T-cell (primary cell): ENCODE measurements at regions not wholly inside any gene's neighbourhood (a gene's known extent, or its start where the extent isn't known, plus 50 kb on each side); places are given as distances from the start of the nearest gene placed in this dataset.

ENCODE experiments used
- ATAC-seq, 4 experiments: fragments of 200-7000 bp in 3 of 4; fragments of 150-1000 bp in 1 of 4; cut with Tn5 transposase; replicated peaks in 1 of 4; 1 replicate in 3 of 4; 2 replicates in 1 of 4; pipeline ENCODE4 v1.10.0; 2021; ENCODE audit warnings: moderate library complexity in 3 of 4, mild to moderate bottlenecking in 2 of 4, moderate number of reproducible peaks in 1 of 4
- CTCF ChIA-PET, 2 donors: fragments of 300-600 bp; sonication (Branson Sonifier 250); formaldehyde crosslinking; loops; one replicate each; lab custom pipeline; 2022; ENCODE audit warnings: antibody characterized with exemption in 2 of 2; lab: Charles Lee
- POLR2A ChIA-PET, 2 donors: fragments of 300-600 bp; sonication (Branson Sonifier 250); formaldehyde crosslinking; loops; one replicate each; lab custom pipeline; 2022; ENCODE audit warnings: antibody characterized with exemption in 2 of 2; lab: Charles Lee
- DNase-seq, 35 experiments: peaks; one replicate each; pipeline versions ENCODE4 v3.0.0 to v3.0.0-alpha.2; 2013 to 2023
- H3K27ac ChIP-seq: one replicate; pipeline ENCODE4 v1.5.1; 2013; ENCODE audit warnings: low read length
- H3K27me3 ChIP-seq, 2 experiments: replicated peaks in 1 of 2; 1 replicate in 1 of 2; 2 replicates in 1 of 2; pipeline versions ENCODE4 v1.6.1 to v1.7.0; 2013; ENCODE audit warnings: low read length in 1 of 2, mixed read lengths in 1 of 2; ENCODE audit not compliant: control insufficient read depth in 2 of 2, insufficient read depth in 2 of 2; ENCODE audit errors: extremely low read depth in 1 of 2
- H3K36me3 ChIP-seq, 2 donors: 1 replicate in 1 of 2; 2 replicates in 1 of 2; pipeline versions ENCODE4 v1.6.1 to v1.7.0; 2013; ENCODE audit warnings: low read length in 1 of 2; ENCODE audit not compliant: control insufficient read depth in 2 of 2, insufficient read depth in 1 of 2; ENCODE audit errors: extremely low read depth in 1 of 2
- H3K4me1 ChIP-seq, 2 experiments: 1 replicate in 1 of 2; 2 replicates in 1 of 2; pipeline versions ENCODE4 v1.6.1 to v1.7.0; 2013; ENCODE audit warnings: low read length in 2 of 2, mixed read lengths in 1 of 2; ENCODE audit not compliant: insufficient read depth in 2 of 2, control insufficient read depth in 1 of 2; ENCODE audit errors: extremely low read depth in 1 of 2
- H3K4me3 ChIP-seq, 2 donors: 1 replicate in 1 of 2; 2 replicates in 1 of 2; pipeline versions ENCODE4 v1.5.1 to v1.7.0; 2013; ENCODE audit warnings: mild to moderate bottlenecking in 2 of 2, low read length in 1 of 2, moderate library complexity in 1 of 2; ENCODE audit not compliant: control insufficient read depth in 1 of 2; ENCODE audit errors: extremely low read depth in 1 of 2
- H3K9me3 ChIP-seq: 2 replicates; pipeline ENCODE4 v1.7.0; 2013
- H3K27ac Mint-ChIP-seq, 2 donors: one replicate each; pipeline ENCODE4 v1.8.0; 2020 to 2021; ENCODE audit warnings: mild to moderate bottlenecking in 2 of 2, mixed read lengths in 2 of 2
- H3K27me3 Mint-ChIP-seq, 2 donors: one replicate each; pipeline ENCODE4 v1.8.0; 2021 to 2022; ENCODE audit warnings: mixed read lengths in 2 of 2
- H3K36me3 Mint-ChIP-seq: one replicate; pipeline ENCODE4 v1.8.0; 2021; ENCODE audit warnings: mixed read lengths
- H3K4me1 Mint-ChIP-seq, 3 donors: one replicate each; pipeline ENCODE4 v1.8.0; 2020 to 2022; ENCODE audit warnings: mixed read lengths in 3 of 3, mild to moderate bottlenecking in 1 of 3
- H3K4me3 Mint-ChIP-seq, 3 donors: one replicate each; pipeline ENCODE4 v1.8.0; 2020 to 2022; ENCODE audit warnings: mild to moderate bottlenecking in 3 of 3, mixed read lengths in 3 of 3, moderate library complexity in 3 of 3
- H3K9me3 Mint-ChIP-seq, 3 donors: one replicate each; pipeline ENCODE4 v1.8.0; 2020 to 2022; ENCODE audit warnings: mixed read lengths in 3 of 3
- WGBS: methylation state at CpG from one replicate; pipeline ENCODE4 v1.1.5; 2013; ENCODE audit warnings: missing lambda C conversion rate; ENCODE audit not compliant: insufficient coverage; 5-methylcytosine and 5-hydroxymethylcytosine counted together

- ChIA-PET POLR2A (no interaction called here), CTCF (no interaction called here)
- H3K36me3 ChIP-seq: no peaks in the 10 kb centered on the region
- DNase-seq (no peak), ATAC-seq (no peak)
- no peak overlapping the region for H3K4me3 ChIP-seq
- Mint-ChIP-seq H3K9me3 (no peaks in the 10 kb centered on the region), H3K36me3 (no peaks in the 10 kb centered on the region), H3K27me3 (peaks cover 0 to 7% of the 10 kb centered on the region in 2 donors), H3K27ac (no peak overlapping the region), H3K4me3 (no peak overlapping the region), H3K4me1 (no peaks in the 10 kb centered on the region)
- no peaks in the 10 kb centered on the region for H3K9me3 ChIP-seq
- H3K4me1 ChIP-seq: no peaks in the 10 kb centered on the region
- WGBS: 75% methylated on average over 1 of the region's 1 CpG
- no peaks in the 10 kb centered on the region for H3K27me3 ChIP-seq
- no peak overlapping the region for H3K27ac ChIP-seq
Observed at GRCh38 chr12:98057701-98058100, 457.7 kb upstream of the TMPO start.

- ATAC-seq (no peak), DNase-seq (no peak)
- Histone ChIP-seq H3K4me1 (no peaks in the 10 kb centered on the region), H3K27me3 (no peaks in the 10 kb centered on the region), H3K27ac (no peak overlapping the region), H3K36me3 (no peaks in the 10 kb centered on the region), H3K4me3 (no peak overlapping the region), H3K9me3 (no peaks in the 10 kb centered on the region)
- Mint-ChIP-seq H3K27ac (no peak overlapping the region), H3K4me1 (no peaks in the 10 kb centered on the region), H3K27me3 (peaks cover 0 to 7% of the 10 kb centered on the region in 2 donors), H3K9me3 (no peaks in the 10 kb centered on the region), H3K4me3 (no peak overlapping the region), H3K36me3 (no peaks in the 10 kb centered on the region)
- WGBS: no CpG with 5 or more reads among the region's 4 CpGs
- ChIA-PET POLR2A (no interaction called here), CTCF (no interaction called here)
Observed at GRCh38 chr12:98058213-98058612, 457.2 kb upstream of the TMPO start.

- DNase-seq (no peak), ATAC-seq (no peak)
- H3K9me3 Mint-ChIP-seq: no peaks in the 10 kb centered on the region
- Histone ChIP-seq H3K4me3 (no peak overlapping the region), H3K27me3 (no peaks in the 10 kb centered on the region), H3K9me3 (no peaks in the 10 kb centered on the region), H3K36me3 (no peaks in the 10 kb centered on the region), H3K4me1 (no peaks in the 10 kb centered on the region), H3K27ac (no peak overlapping the region)
- POLR2A ChIA-PET: no interaction called here
- H3K4me1 Mint-ChIP-seq: no peaks in the 10 kb centered on the region
- no peak overlapping the region for H3K27ac Mint-ChIP-seq
- CTCF ChIA-PET: no interaction called here
- no peak overlapping the region for H3K4me3 Mint-ChIP-seq
- H3K36me3 Mint-ChIP-seq: no peaks in the 10 kb centered on the region
- peaks cover 2 to 7% of the 10 kb centered on the region in 2 donors for H3K27me3 Mint-ChIP-seq
- no CpG with 5 or more reads among the region's 3 CpGs for WGBS
Observed at GRCh38 chr12:98058838-98059237, 456.6 kb upstream of the TMPO start.

- ATAC-seq (no peak), DNase-seq (no peak)
- no peak overlapping the region for H3K27ac Mint-ChIP-seq
- no peak overlapping the region for H3K4me3 ChIP-seq
- H3K27me3 Mint-ChIP-seq: peaks cover 2 to 3% of the 10 kb centered on the region in 2 donors
- no peak overlapping the region for H3K4me3 Mint-ChIP-seq
- no peaks in the 10 kb centered on the region for H3K9me3 Mint-ChIP-seq
- no peaks in the 10 kb centered on the region for H3K4me1 Mint-ChIP-seq
- no peaks in the 10 kb centered on the region for H3K9me3 ChIP-seq
- ChIA-PET CTCF (no interaction called here), POLR2A (no interaction called here)
- no peaks in the 10 kb centered on the region for H3K36me3 Mint-ChIP-seq
- 86% methylated on average over 1 of the region's 2 CpGs for WGBS
- H3K27ac ChIP-seq: no peak overlapping the region
- H3K27me3 ChIP-seq: no peaks in the 10 kb centered on the region
- no peaks in the 10 kb centered on the region for H3K36me3 ChIP-seq
- no peaks in the 10 kb centered on the region for H3K4me1 ChIP-seq
Observed at GRCh38 chr12:98059659-98060343, 455.6 kb upstream of the TMPO start.

- no peaks in the 10 kb centered on the region for H3K9me3 Mint-ChIP-seq
- no peaks in the 10 kb centered on the region for H3K4me1 Mint-ChIP-seq
- CTCF ChIA-PET: no interaction called here
- H3K27me3 ChIP-seq: no peaks in the 10 kb centered on the region
- no peaks in the 10 kb centered on the region for H3K9me3 ChIP-seq
- peaks cover 0 to 2% of the 10 kb centered on the region in 2 donors for H3K27me3 Mint-ChIP-seq
- H3K36me3 Mint-ChIP-seq: no peaks in the 10 kb centered on the region
- no peaks in the 10 kb centered on the region for H3K4me1 ChIP-seq
- H3K36me3 ChIP-seq: no peaks in the 10 kb centered on the region
- H3K4me3 ChIP-seq: no peak overlapping the region
- DNase-seq (no peak), ATAC-seq (no peak)
- no peak overlapping the region for H3K4me3 Mint-ChIP-seq
- no CpG with 5 or more reads among the region's 1 CpG for WGBS
- POLR2A ChIA-PET: no interaction called here
- no peak overlapping the region for H3K27ac ChIP-seq
- H3K27ac Mint-ChIP-seq: no peak overlapping the region
Observed at GRCh38 chr12:98060411-98060810, 455.0 kb upstream of the TMPO start.

GRCh38 chr12:98062464-98063245 lies 452.7 kb upstream of the TMPO start:
- no peaks in the 10 kb centered on the region for H3K27me3 ChIP-seq
- Mint-ChIP-seq H3K27ac (no peak overlapping the region), H3K27me3 (peaks cover 2 to 3% of the 10 kb centered on the region in 2 donors), H3K36me3 (no peaks in the 10 kb centered on the region), H3K9me3 (no peaks in the 10 kb centered on the region), H3K4me1 (no peaks in the 10 kb centered on the region), H3K4me3 (no peak overlapping the region)
- no peaks in the 10 kb centered on the region for H3K9me3 ChIP-seq
- ATAC-seq (no peak), DNase-seq (no peak)
- H3K27ac ChIP-seq: no peak overlapping the region
- no peaks in the 10 kb centered on the region for H3K36me3 ChIP-seq
- ChIA-PET CTCF (no interaction called here), POLR2A (no interaction called here)
- 61% methylated on average over 8 of the region's 11 CpGs for WGBS
- H3K4me3 ChIP-seq: no peak overlapping the region
- no peaks in the 10 kb centered on the region for H3K4me1 ChIP-seq
